GM12878 (cell line): ENCODE measurements at regions not wholly inside any gene's neighbourhood (a gene's known extent, or its start where the extent isn't known, plus 50 kb on each side); places are given as distances from the start of the nearest gene placed in this dataset.

Source experiments
- ATAC-seq: fragments of 200-7000 bp; cut with Tn5 transposase; 3 replicates; pipeline ENCODE4 v1.9.1; 2020; ENCODE audit warnings: mild to moderate bottlenecking, moderate library complexity
- BruUV-seq: library from RNA; stranded (reverse); fragments of 400-500 nt; replicated peaks from 2 replicates; lab custom pipeline; 2021; lab: Mats Ljungman, UMichigan
- CTCF ChIA-PET: fragments of 300-600 bp; sonication (Branson Sonifier 250); formaldehyde crosslinking; extraction: SDS; loops from one replicate; lab custom pipeline; 2021; ENCODE audit warnings: inconsistent platforms; lab: Yijun Ruan, JAX
- POLR2A ChIA-PET: fragments of 350-600 bp; formaldehyde crosslinking; extraction: SDS; loops from one replicate; lab custom pipeline; 2021; ENCODE audit warnings: inconsistent platforms; lab: Charles Lee
- RAD21 ChIA-PET: fragments of 300-600 bp; sonication (Branson Sonifier 250); formaldehyde crosslinking; loops from one replicate; lab custom pipeline; 2023; ENCODE audit warnings: antibody characterized with exemption; ENCODE audit not compliant: unreplicated experiment; lab: Charles Lee
- SMC1A ChIA-PET: fragments of 300-600 bp; sonication (Branson Sonifier 250); formaldehyde crosslinking; loops from one replicate; lab custom pipeline; 2023; ENCODE audit not compliant: unreplicated experiment, uncharacterized antibody; lab: Charles Lee
- DNase-seq: peaks from one replicate; pipeline ENCODE4 v3.0.0-alpha.2; 2011; ENCODE audit warnings: low read depth, low spot score
- FAIRE-seq: peaks from 3 replicates; lab custom pipeline; 2011; peaks lifted over from hg19 to GRCh38; lab: Jason Lieb, UNC
- H2AFZ ChIP-seq: 2 replicates; pipeline ENCODE4 v1.6.0; 2011; ENCODE audit warnings: low read depth, low read length, control low read depth; ENCODE audit not compliant: control insufficient read depth
- H3K27ac ChIP-seq: 2 replicates; pipeline ENCODE4 v1.5.1; 2011; ENCODE audit warnings: control low read depth; ENCODE audit not compliant: control insufficient read depth, insufficient read depth
- H3K27me3 ChIP-seq, 2 experiments: replicated peaks in 1 of 2; 2 replicates each; pipeline versions ENCODE4 v1.6.0 to v1.6.1; 2011; ENCODE audit warnings: low read length in 1 of 2; ENCODE audit not compliant: control insufficient read depth in 2 of 2, insufficient read depth in 2 of 2
- H3K36me3 ChIP-seq, 2 experiments: 2 replicates each; pipeline ENCODE4 v1.5.1; 2011; ENCODE audit warnings: low read length in 1 of 2; ENCODE audit not compliant: control insufficient read depth in 2 of 2, insufficient read depth in 2 of 2
- H3K4me1 ChIP-seq: 2 replicates; pipeline ENCODE4 v1.6.1; 2011; ENCODE audit warnings: mild to moderate bottlenecking, low read length, moderate library complexity, mixed read lengths; ENCODE audit not compliant: control insufficient read depth, insufficient read depth
- H3K4me2 ChIP-seq: 2 replicates; pipeline ENCODE4 v1.6.0; 2011; ENCODE audit warnings: control low read depth; ENCODE audit not compliant: control insufficient read depth, insufficient read depth
- H3K4me3 ChIP-seq: fragments of 200-600 bp; sonication (generic); 2 replicates; pipeline ENCODE4 v1.5.1; 2016
- H3K79me2 ChIP-seq: 2 replicates; pipeline ENCODE4 v1.6.0; 2011; ENCODE audit warnings: low read length; ENCODE audit not compliant: control insufficient read depth, insufficient read depth
- H3K9ac ChIP-seq: 2 replicates; pipeline ENCODE4 v1.8.0; 2011; ENCODE audit warnings: low read length, control low read depth, mixed read lengths; ENCODE audit not compliant: control insufficient read depth, insufficient read depth
- H3K9me3 ChIP-seq: replicated peaks from 3 replicates; pipeline ENCODE4 v1.5.1; 2011; ENCODE audit warnings: mild to moderate bottlenecking, low read length; ENCODE audit not compliant: control insufficient read depth, insufficient read depth
- H4K20me1 ChIP-seq: 2 replicates; pipeline ENCODE4 v1.6.0; 2011; ENCODE audit not compliant: control insufficient read depth, insufficient read depth
- ATF3 ChIP-seq: IDR thresholded peaks from 2 replicates; pipeline ENCODE4 v1.6.1; 2011; ENCODE audit warnings: low read depth, mild to moderate bottlenecking, low read length, moderate library complexity, borderline replicate concordance; ENCODE audit errors: extremely low read depth
- BMI1 ChIP-seq: fragments of 450-650 bp; IDR thresholded peaks from 2 replicates; pipeline ENCODE4 v1.6.1; 2016; ENCODE audit warnings: mild to moderate bottlenecking, moderate library complexity, borderline replicate concordance
- CBFB ChIP-seq: IDR thresholded peaks from 2 replicates; pipeline ENCODE4 v1.6.1; 2016; ENCODE audit warnings: antibody characterized with exemption, low read depth
- CHD1 ChIP-seq: IDR thresholded peaks from 2 replicates; pipeline ENCODE4 v1.6.1; 2012; ENCODE audit warnings: low read depth, low read length, improper control_type of control experiment
- CHD2 ChIP-seq: IDR thresholded peaks from 2 replicates; pipeline ENCODE4 v1.6.1; 2011; ENCODE audit warnings: low read depth, low read length, improper control_type of control experiment, borderline replicate concordance
- DPF2 ChIP-seq: fragments of 450-650 bp; IDR thresholded peaks from 2 replicates; pipeline ENCODE4 v1.6.1; 2017; ENCODE audit warnings: mild to moderate bottlenecking
- E2F4 ChIP-seq: IDR thresholded peaks from 2 replicates; pipeline ENCODE4 v1.6.1; 2012; ENCODE audit warnings: low read depth, low read length, improper control_type of control experiment
- EGR1 ChIP-seq, 2 experiments: IDR thresholded peaks; 1 replicate in 1 of 2; 2 replicates in 1 of 2; pipeline ENCODE4 v1.6.1; 2011 to 2012; ENCODE audit warnings: low read depth in 2 of 2, low read length in 2 of 2, borderline replicate concordance in 1 of 2, mild to moderate bottlenecking in 1 of 2, moderate library complexity in 1 of 2
- ELK1 ChIP-seq: IDR thresholded peaks from 2 replicates; pipeline ENCODE4 v1.6.1; 2012; ENCODE audit warnings: low read depth, low read length, improper control_type of control experiment
- NFIC ChIP-seq: IDR thresholded peaks from 2 replicates; pipeline ENCODE4 v1.6.1; 2012; ENCODE audit warnings: low read depth, mild to moderate bottlenecking, inconsistent platforms, low read length, moderate library complexity
- POU2F2 ChIP-seq: IDR thresholded peaks from 3 replicates; pipeline ENCODE4 v1.6.1; 2011; ENCODE audit warnings: low read depth, mild to moderate bottlenecking, low read length, borderline replicate concordance
- SMC3 ChIP-seq: IDR thresholded peaks from 2 replicates; pipeline ENCODE4 v1.6.1; 2011; ENCODE audit warnings: low read length, improper control_type of control experiment, borderline replicate concordance
- SREBF2 ChIP-seq: IDR thresholded peaks from 2 replicates; pipeline ENCODE4 v1.6.1; 2012; ENCODE audit warnings: mild to moderate bottlenecking, low read length
- SUZ12 ChIP-seq: fragments of 200-600 bp; sonication (generic); IDR thresholded peaks from one replicate; pipeline ENCODE4 v1.6.1; 2018; ENCODE audit warnings: antibody characterized with exemption, mild to moderate bottlenecking; ENCODE audit not compliant: unreplicated experiment
- TARDBP ChIP-seq: IDR thresholded peaks from 2 replicates; pipeline ENCODE4 v1.6.1; 2016; ENCODE audit warnings: borderline replicate concordance
- USF1 ChIP-seq: IDR thresholded peaks from 2 replicates; pipeline ENCODE4 v1.6.1; 2011; ENCODE audit warnings: borderline replicate concordance, low read depth, mild to moderate bottlenecking, moderate library complexity, mixed read lengths, low read length; ENCODE audit not compliant: insufficient read depth; ENCODE audit errors: extremely low read length
- WRNIP1 ChIP-seq: IDR thresholded peaks from 2 replicates; pipeline ENCODE4 v1.6.1; 2011; ENCODE audit warnings: low read depth, low read length, improper control_type of control experiment, borderline replicate concordance
- ZNF24 ChIP-seq: fragments of 450-650 bp; IDR thresholded peaks from 2 replicates; pipeline ENCODE4 v1.6.1; 2017; ENCODE audit warnings: antibody characterized with exemption, mild to moderate bottlenecking
- WGBS: methylation state at CpG from one replicate; pipeline ENCODE4 v1.1.6; 2016; ENCODE audit warnings: low lambda C conversion rate; ENCODE audit not compliant: insufficient replicate concordance, insufficient coverage; ENCODE audit errors: missing lambda C conversion rate; 5-methylcytosine and 5-hydroxymethylcytosine counted together
- in situ Hi-C: fragments of 300-500 bp; cut with MboI; formaldehyde crosslinking; loops from 9 replicates; pipeline ENCODE4 v1.14.3; 2018; ENCODE audit warnings: mixed read lengths
- intact Hi-C: fragments of 100-400 bp; cut with micrococcal nuclease; formaldehyde crosslinking; loops from one replicate; pipeline ENCODE4 v1.14.2; 2022; ENCODE audit not compliant: unreplicated experiment

- RAD21 ChIA-PET: interaction anchor here (1.0 kb wide), 1 partner anchor 17 kb away, joined by 3 read pairs; no protein-coding TSS in a partner anchor
- Histone ChIP-seq H3K79me2 (no peaks in the 10 kb centered on the region), H2AFZ (no peak overlapping the region), H3K9ac (no peak overlapping the region), H3K4me1 (no peaks in the 10 kb centered on the region), H3K4me3 (no peak overlapping the region), H3K4me2 (no peak overlapping the region), H4K20me1 (no peaks in the 10 kb centered on the region), H3K9me3 (no peaks in the 10 kb centered on the region), H3K27ac (no peak overlapping the region), H3K36me3 (no peaks in the 10 kb centered on the region), H3K27me3 (peaks cover 0 to 2% of the 10 kb centered on the region in 2 experiments; a peak in 2 of 4 replicates)
- CTCF ChIA-PET: no interaction called here
- DNase-seq: no peak
- no peak for FAIRE-seq
- 46% methylated on average over 12 of the region's 12 CpGs for WGBS
- SMC1A ChIA-PET: interaction anchor here (1.2 kb wide), 1 partner anchor 30 kb away, joined by 3 read pairs; no protein-coding TSS in a partner anchor
- no peak for ATAC-seq
- no TSS peak for BruUV-seq
- TF ChIP-seq CHD1: no peak
- TF ChIP-seq CHD2: no peak
- no peak for TF ChIP-seq POU2F2
- no peak for TF ChIP-seq TARDBP
- TF ChIP-seq CBFB: no peak
- TF ChIP-seq BMI1: no peak
- TF ChIP-seq E2F4: no peak
- no peak for TF ChIP-seq USF1
- no peak for TF ChIP-seq SREBF2
- no peak for TF ChIP-seq ZNF24
- no peak for TF ChIP-seq ATF3
- no peak for TF ChIP-seq EGR1 (IDR thresholded peaks at IDR 0.05; ENCODE audit: borderline replicate concordance in 1 of 2, low read depth in 2 of 2, low read length in 2 of 2)
- no peak for TF ChIP-seq NFIC
- no peak for TF ChIP-seq SUZ12
- TF ChIP-seq SMC3: no peak
- no peak for TF ChIP-seq ELK1
- no peak for TF ChIP-seq DPF2
- no peak for TF ChIP-seq WRNIP1
- in situ Hi-C loops (no loop called here), intact Hi-C loops (no loop called here)
- POLR2A ChIA-PET: no interaction called here
Measured at GRCh38 chr5:68534131-68534940, 318.8 kb downstream of the PIK3R1 start.
